ENCODE measurements at regions not wholly inside any gene's neighbourhood (a gene's known extent, or its start where the extent isn't known, plus 50 kb on each side); places are given as distances from the start of the nearest gene placed in this dataset.
"Not testable (repeated sequence)": the region's sequence is repeated elsewhere in the genome, so short reads cannot be mapped to it uniquely, and the experiment has no call there.

DNA sequence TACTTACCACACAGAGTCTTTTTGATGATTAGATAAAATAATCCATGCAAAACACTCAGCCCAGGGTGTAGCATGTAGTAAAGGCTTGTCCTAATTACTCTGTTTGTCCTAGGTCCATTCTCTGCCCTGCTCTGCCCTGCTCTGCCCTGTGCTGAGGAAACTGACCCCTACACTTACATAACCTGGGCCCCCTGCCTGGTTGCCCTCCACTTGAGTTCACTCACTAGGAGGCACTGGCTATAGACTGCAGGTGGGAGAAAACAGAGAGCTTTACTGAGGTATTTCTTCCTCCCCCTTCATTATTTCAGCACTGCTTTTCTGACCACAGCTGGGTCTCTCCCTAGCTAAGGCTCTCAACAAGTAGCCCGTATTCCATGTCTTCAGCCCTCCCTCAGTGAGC is 70.9 kb upstream of the TBX18 start:
- intact Hi-C loops (cut with micrococcal nuclease; ENCODE audit: unreplicated experiment) = no loop called here
- no peak overlapping the region for H3K4me3 ChIP-seq (ENCODE audit: low read depth in 2 of 2, low read length in 2 of 2)
- no TSS peak for BruUV-seq (replicated peaks)
- no peak for TF ChIP-seq POLR2AphosphoS5 (IDR thresholded peaks at IDR 0.05; ENCODE audit: low read depth, low read length)
- no peak for TF ChIP-seq CTCF (IDR thresholded peaks at IDR 0.05)
- TF ChIP-seq SIN3A (IDR thresholded peaks at IDR 0.05; ENCODE audit: borderline replicate concordance, insufficient read depth, low read depth, low read length) = no peak
- no peak for TF ChIP-seq TCF7L2 (IDR thresholded peaks at IDR 0.05; ENCODE audit: low read depth, low read length)
- TF ChIP-seq, protein P1, sequence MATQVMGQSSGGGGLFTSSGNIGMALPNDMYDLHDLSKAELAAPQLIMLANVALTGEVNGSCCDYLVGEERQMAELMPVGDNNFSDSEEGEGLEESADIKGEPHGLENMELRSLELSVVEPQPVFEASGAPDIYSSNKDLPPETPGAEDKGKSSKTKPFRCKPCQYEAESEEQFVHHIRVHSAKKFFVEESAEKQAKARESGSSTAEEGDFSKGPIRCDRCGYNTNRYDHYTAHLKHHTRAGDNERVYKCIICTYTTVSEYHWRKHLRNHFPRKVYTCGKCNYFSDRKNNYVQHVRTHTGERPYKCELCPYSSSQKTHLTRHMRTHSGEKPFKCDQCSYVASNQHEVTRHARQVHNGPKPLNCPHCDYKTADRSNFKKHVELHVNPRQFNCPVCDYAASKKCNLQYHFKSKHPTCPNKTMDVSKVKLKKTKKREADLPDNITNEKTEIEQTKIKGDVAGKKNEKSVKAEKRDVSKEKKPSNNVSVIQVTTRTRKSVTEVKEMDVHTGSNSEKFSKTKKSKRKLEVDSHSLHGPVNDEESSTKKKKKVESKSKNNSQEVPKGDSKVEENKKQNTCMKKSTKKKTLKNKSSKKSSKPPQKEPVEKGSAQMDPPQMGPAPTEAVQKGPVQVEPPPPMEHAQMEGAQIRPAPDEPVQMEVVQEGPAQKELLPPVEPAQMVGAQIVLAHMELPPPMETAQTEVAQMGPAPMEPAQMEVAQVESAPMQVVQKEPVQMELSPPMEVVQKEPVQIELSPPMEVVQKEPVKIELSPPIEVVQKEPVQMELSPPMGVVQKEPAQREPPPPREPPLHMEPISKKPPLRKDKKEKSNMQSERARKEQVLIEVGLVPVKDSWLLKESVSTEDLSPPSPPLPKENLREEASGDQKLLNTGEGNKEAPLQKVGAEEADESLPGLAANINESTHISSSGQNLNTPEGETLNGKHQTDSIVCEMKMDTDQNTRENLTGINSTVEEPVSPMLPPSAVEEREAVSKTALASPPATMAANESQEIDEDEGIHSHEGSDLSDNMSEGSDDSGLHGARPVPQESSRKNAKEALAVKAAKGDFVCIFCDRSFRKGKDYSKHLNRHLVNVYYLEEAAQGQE (IDR thresholded peaks at IDR 0.05; ENCODE audit: insufficient read depth in 1 of 2, low read depth in 2 of 2, low read length in 1 of 2) = no peak
- no peak for ATAC-seq
- ChIA-PET POLR2A (no interaction called here), CTCF (no interaction called here)
- H3K36me3 ChIP-seq (ENCODE audit: control insufficient read depth, insufficient read depth, low read length) = no peaks in the 10 kb centered on the region
- H3K9me3 ChIP-seq (ENCODE audit: control insufficient read depth, insufficient read depth, low read depth, low read length) = no peaks in the 10 kb centered on the region
- H3K27ac ChIP-seq (ENCODE audit: low read length) = no peak overlapping the region
- H3K4me1 ChIP-seq (ENCODE audit: control insufficient read depth, insufficient read depth, low read length) = no peaks in the 10 kb centered on the region
- in situ Hi-C loops (cut with HindIII; ENCODE audit: low pct_unique_long_range_greater_than_20kb, low sequenced_read_pairs) = no loop called here
- no peaks in the 10 kb centered on the region for H3K27me3 ChIP-seq (ENCODE audit: control insufficient read depth, insufficient read depth, low read length)
- DNase-seq (ENCODE audit: low read depth, low spot score) = no peak

- DNase-seq (ENCODE audit: low read depth, low spot score); H3K27ac ChIP-seq (ENCODE audit: low read length); H3K36me3 ChIP-seq (ENCODE audit: control insufficient read depth, insufficient read depth, low read length); BruUV-seq (replicated peaks); intact Hi-C loops (cut with micrococcal nuclease; ENCODE audit: unreplicated experiment); H3K27me3 ChIP-seq (ENCODE audit: control insufficient read depth, insufficient read depth, low read length); POLR2A ChIA-PET; H3K9me3 ChIP-seq (ENCODE audit: control insufficient read depth, insufficient read depth, low read depth, low read length); in situ Hi-C loops (cut with HindIII; ENCODE audit: low pct_unique_long_range_greater_than_20kb, low sequenced_read_pairs); H3K4me1 ChIP-seq (ENCODE audit: control insufficient read depth, insufficient read depth, low read length); CTCF ChIA-PET; ATAC-seq; H3K4me3 ChIP-seq (ENCODE audit: low read depth in 2 of 2, low read length in 2 of 2): not testable (repeated sequence)
Observed at GRCh38 chr6:84831924-84832323, 67.5 kb upstream of the TBX18 start.

DNA sequence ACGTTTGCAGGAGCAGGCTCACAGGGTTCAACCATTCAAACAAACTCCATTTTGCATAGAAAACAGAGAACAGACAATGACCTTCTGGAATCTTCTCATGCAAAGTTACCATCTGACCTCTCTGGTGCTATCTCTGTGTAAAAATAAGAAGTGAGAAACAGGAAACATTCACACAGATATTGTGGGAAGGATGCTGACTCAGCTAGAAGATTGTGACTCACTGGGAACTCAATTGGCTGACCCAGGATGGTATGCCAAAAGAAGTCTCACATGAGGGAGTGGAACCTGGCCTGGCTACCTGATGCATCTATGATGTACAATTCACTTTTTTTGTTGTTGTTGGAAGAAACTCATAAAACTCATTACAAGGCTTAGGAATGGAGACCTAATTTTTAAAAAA is 61.1 kb upstream of the TBX18 start:
- CTCF ChIA-PET = no interaction called here

More for the DNA sequence above, 61.1 kb upstream of the TBX18 start:
- Histone ChIP-seq H3K27me3 (ENCODE audit: control insufficient read depth, insufficient read depth, low read length) (no peaks in the 10 kb centered on the region), H3K4me3 (ENCODE audit: low read depth in 2 of 2, low read length in 2 of 2) (no peak overlapping the region), H3K4me1 (ENCODE audit: control insufficient read depth, insufficient read depth, low read length) (no peaks in the 10 kb centered on the region), H3K9me3 (ENCODE audit: control insufficient read depth, insufficient read depth, low read depth, low read length) (no peaks in the 10 kb centered on the region), H3K27ac (ENCODE audit: low read length) (no peak overlapping the region), H3K36me3 (ENCODE audit: control insufficient read depth, insufficient read depth, low read length) (no peaks in the 10 kb centered on the region)
- intact Hi-C loops (cut with micrococcal nuclease; ENCODE audit: unreplicated experiment) = no loop called here
- ATAC-seq (no peak), DNase-seq (ENCODE audit: low read depth, low spot score) (no peak)
- in situ Hi-C loops (cut with HindIII; ENCODE audit: low pct_unique_long_range_greater_than_20kb, low sequenced_read_pairs) = no loop called here
- POLR2A ChIA-PET = no interaction called here
- TF ChIP-seq SIN3A (IDR thresholded peaks at IDR 0.05; ENCODE audit: borderline replicate concordance, insufficient read depth, low read depth, low read length) = no peak
- no peak for TF ChIP-seq TCF7L2 (IDR thresholded peaks at IDR 0.05; ENCODE audit: low read depth, low read length)
- TF ChIP-seq POLR2AphosphoS5 (IDR thresholded peaks at IDR 0.05; ENCODE audit: low read depth, low read length) = no peak
- TF ChIP-seq CTCF (IDR thresholded peaks at IDR 0.05) = no peak
- TF ChIP-seq, protein P1 (IDR thresholded peaks at IDR 0.05; ENCODE audit: insufficient read depth in 1 of 2, low read depth in 2 of 2, low read length in 1 of 2) = no peak
- BruUV-seq (replicated peaks) = no TSS peak
